GM12864 (cell line): ENCODE measurements at regions not wholly inside any gene's neighbourhood (a gene's known extent, or its start where the extent isn't known, plus 50 kb on each side); places are given as distances from the start of the nearest gene placed in this dataset.

Source experiments
- DNase-seq: peaks from one replicate; pipeline ENCODE4 v3.0.0-alpha.2; 2011; ENCODE audit warnings: low read depth
- H3K4me3 ChIP-seq: 2 replicates; pipeline ENCODE4 v1.5.1; 2011; ENCODE audit warnings: mild to moderate bottlenecking, low read depth, low read length, control low read depth
- TF ChIP-seq, protein P1 (sequence below): IDR thresholded peaks from 2 replicates; pipeline ENCODE4 v1.5.1; 2011; ENCODE audit warnings: low read depth, mild to moderate bottlenecking, moderate library complexity, low read length, control low read depth, inconsistent platforms; ENCODE audit errors: missing control alignments

DNA sequence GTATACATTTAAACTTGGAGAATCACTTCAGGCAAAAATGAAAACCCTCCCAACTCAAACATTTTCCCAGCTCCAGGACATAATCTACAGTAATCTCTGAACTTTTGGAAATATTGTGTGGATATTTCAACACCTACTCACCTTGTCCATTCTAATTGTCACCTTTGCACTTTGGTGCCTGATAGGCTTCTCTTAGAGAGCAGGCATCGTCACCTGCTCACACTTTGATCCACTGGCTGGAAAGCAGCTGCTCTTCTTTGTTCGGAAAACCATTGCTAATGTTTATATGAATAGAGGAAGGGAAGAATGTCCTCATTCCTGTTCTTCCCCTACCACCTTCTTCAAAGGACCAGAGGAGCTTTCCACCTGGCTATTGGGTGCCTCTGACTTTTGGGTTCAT is 411.2 kb downstream of the FGF9 start:
- no peak for DNase-seq
- H3K4me3 ChIP-seq: no peak overlapping the region
- TF ChIP-seq, protein P1, sequence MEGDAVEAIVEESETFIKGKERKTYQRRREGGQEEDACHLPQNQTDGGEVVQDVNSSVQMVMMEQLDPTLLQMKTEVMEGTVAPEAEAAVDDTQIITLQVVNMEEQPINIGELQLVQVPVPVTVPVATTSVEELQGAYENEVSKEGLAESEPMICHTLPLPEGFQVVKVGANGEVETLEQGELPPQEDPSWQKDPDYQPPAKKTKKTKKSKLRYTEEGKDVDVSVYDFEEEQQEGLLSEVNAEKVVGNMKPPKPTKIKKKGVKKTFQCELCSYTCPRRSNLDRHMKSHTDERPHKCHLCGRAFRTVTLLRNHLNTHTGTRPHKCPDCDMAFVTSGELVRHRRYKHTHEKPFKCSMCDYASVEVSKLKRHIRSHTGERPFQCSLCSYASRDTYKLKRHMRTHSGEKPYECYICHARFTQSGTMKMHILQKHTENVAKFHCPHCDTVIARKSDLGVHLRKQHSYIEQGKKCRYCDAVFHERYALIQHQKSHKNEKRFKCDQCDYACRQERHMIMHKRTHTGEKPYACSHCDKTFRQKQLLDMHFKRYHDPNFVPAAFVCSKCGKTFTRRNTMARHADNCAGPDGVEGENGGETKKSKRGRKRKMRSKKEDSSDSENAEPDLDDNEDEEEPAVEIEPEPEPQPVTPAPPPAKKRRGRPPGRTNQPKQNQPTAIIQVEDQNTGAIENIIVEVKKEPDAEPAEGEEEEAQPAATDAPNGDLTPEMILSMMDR: no peak

DNA sequence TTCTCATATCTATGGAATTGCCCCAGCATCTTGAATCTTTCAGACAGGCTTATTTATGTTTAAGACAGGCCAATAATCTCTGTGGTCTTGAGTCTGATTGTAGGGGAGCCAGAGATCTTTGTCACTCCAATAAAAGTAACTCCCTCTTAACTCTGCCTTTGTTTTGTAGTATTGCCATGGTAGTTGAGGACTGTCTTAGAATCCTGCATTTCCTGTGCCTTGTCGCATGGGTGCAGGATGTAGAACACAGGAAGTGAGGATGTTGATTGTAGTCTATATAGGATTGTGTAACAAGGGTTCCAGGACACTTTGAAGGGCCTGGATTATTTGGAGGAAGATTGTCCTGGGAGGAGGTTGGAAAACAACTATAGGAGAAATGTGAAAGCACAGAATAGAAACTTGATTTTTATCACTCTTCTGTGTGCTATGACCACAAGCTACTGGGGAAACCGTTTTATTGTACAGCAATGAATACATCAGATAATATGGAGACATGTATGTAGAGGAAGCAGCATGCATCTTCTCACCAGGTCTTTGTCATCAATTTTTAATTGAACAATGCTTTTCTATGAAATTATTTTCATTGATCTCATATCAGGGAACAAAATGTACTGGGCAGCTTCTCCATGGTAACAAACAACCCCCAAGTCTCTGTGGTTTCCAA is 411.7 kb downstream of the FGF9 start:
- TF ChIP-seq, protein P1: no peak
- DNase-seq: no peak
- H3K4me3 ChIP-seq: no peak overlapping the region

DNA sequence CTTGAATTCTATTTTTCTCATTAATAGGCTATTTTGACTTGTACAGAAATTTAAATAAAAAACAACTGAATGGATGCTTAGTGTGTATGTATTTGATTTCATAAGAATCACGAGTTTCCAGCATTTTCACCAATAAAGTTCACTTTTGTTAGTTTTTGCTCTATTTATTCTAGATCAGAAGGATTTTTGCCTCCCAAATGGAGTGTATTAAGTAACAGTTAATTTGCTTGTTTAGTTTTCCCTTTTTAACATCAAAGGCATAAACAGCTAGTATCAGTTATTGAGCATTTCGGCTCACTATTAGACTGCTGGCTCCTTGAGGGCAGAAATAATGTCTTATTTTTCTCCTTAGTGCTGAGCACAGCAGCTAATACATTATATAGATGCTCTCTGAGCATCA is 414.1 kb downstream of the FGF9 start:
- no peak for DNase-seq
- TF ChIP-seq, protein P1: no peak

DNA sequence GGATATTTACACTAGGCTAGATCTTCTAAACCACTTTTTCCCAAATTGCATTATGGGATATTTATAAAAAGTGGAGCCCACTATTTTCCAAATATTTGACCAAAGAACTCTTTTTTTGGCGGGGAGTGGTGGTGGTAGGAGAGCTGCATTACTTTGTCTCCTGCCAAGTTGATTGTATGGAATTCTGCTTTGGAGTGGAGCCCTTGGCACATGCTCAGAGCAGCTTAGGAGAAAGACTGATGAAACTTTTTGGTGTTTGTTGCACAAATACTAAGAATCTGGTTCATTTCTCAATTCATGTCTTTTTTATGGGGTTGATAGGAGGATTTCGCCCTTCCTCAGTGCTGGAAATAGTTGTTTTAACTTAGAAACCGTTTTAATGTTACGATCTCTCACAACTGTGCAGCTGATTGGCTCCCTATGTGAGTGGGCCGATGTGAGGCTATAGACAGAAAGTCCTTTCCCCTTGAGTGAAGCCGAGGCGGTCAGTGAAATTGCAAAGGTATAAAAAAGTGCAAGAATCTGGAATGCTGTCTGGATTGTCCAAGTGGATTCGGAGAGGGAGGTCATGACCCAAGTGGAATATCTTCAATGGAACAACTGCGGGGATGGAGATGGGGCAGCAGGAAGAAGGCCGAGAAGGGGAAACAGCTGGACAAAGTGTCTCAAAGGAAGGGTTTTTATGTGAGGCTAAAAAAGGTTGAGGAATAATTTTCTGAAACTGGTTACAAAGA is 415.9 kb downstream of the FGF9 start:
- no peak overlapping the region for H3K4me3 ChIP-seq
- DNase-seq: no peak
- TF ChIP-seq, protein P1: no peak

More for the DNA sequence above, 414.1 kb downstream of the FGF9 start:
- H3K4me3 ChIP-seq: no peak overlapping the region

DNA sequence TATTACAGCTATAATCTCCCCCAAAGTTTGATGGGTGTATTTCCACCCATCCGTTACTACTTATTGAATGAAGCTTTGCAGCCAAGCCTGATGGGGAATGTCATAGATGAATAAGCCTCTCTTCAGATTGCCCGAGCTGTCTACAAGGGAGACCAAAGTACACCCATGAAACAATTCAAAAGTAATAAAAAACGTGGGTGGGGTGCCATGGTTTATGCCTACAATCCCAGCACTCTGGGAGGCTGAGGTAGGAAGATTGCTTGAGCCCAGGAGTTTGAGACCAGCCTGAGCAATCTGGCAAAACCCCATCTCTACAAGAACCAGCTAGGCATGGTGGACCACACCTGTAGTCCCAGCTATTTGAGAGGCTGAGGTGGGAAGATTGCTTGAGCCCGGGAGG is 419.2 kb downstream of the FGF9 start:
- DNase-seq: no peak
- TF ChIP-seq, protein P1: no peak
- no peak overlapping the region for H3K4me3 ChIP-seq

DNA sequence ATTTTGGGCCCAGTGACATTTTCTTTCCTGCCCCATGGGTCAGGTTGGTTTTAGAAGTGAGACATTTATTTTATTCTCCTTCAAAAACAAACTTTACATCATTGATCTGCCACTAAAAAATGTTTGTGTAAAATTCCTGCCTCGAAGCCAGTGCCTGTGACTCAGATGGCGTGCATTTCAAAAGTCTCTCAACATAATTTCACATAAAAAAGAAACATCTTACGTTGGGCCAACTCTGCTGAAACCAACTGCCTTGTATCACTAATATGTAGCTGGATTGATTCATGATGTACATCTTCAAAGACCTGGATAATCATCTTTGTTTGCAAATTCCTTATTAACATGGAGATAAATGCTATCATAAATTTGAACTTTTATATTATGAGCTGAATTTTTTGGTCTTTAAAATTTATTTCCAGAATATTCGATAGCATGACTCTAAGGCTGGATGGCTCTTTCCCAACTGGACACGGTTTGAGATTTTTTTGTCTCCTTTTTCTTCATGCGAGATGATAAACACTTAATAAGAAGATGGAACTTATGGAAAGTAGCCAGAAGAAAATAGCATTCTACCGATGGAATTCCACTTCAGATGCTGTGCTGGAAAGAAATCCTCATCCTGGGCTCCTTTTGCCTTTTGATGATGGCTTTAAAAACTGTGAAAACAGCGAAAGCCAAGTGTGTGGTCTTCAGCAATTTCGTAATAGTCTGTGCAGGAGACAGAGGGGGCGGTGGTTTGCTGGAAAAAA is 420.5 kb downstream of the FGF9 start:
- TF ChIP-seq, protein P1: no peak
- DNase-seq: no peak
- no peak overlapping the region for H3K4me3 ChIP-seq
